Erythroblast (primary cell): ENCODE measurements at regions not wholly inside any gene's neighbourhood (a gene's known extent, or its start where the extent isn't known, plus 50 kb on each side); places are given as distances from the start of the nearest gene placed in this dataset.

Experiments used
- GATA1 ChIP-seq: IDR thresholded peaks from 2 replicates; pipeline ENCODE4 v1.6.1; 2011; ENCODE audit warnings: low read depth, mild to moderate bottlenecking, control low read depth, low read length, moderate library complexity
- POLR2A ChIP-seq: IDR thresholded peaks from 2 replicates; pipeline ENCODE4 v1.6.1; 2011; ENCODE audit warnings: mild to moderate bottlenecking, low read length

DNA sequence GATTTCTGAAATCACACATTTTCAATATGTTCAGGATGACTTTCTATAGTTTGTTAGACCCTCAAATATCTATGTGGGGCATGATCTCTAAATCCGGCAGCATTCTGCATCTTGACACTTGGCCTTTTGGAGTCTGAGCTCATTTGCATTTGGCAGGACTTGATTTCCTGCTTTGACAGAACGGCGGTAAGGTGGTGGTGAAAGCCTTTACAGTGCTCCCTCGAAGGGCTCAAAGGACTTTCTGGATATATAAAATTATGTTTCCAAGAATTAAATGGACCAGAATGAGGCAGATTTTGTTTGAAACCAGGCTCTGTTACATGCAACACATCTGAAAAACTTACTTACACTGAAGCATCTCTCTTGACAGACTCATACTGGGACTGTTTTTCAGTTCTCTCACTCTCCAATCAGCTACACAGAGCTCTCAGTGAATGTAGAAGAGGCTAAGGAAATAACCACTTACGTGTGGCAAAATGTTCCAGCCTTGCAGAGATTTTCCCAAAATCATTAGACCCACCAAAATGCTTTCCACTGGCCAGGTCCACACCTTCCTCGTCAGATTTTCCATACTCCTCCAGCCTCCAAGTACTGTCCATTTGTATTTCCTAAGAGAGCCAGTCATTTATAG, 207.2 kb downstream of the SPRY2 start:
- TF ChIP-seq POLR2A: no peak
- no peak for TF ChIP-seq GATA1
